CD14-positive monocyte (primary cell): ENCODE measurements at regions not wholly inside any gene's neighbourhood (a gene's known extent, or its start where the extent isn't known, plus 50 kb on each side); places are given as distances from the start of the nearest gene placed in this dataset.

Experiments
- DNase-seq, 3 donors: peaks; one replicate each; pipeline ENCODE4 v3.0.0-alpha.2; 2011 to 2022
- H2AFZ ChIP-seq: 2 replicates; pipeline ENCODE4 v1.6.0; 2012; ENCODE audit warnings: mild to moderate bottlenecking, low read depth, low read length, inconsistent platforms; ENCODE audit not compliant: insufficient read depth, poor library complexity, severe bottlenecking
- H3K27ac ChIP-seq, 2 donors: 1 replicate in 1 of 2; 2 replicates in 1 of 2; pipeline ENCODE4 v1.5.1; 2012 to 2013; ENCODE audit warnings: low read length in 2 of 2, control low read depth in 1 of 2, inconsistent platforms in 1 of 2, low read depth in 1 of 2, mild to moderate bottlenecking in 1 of 2
- H3K27me3 ChIP-seq, 2 donors: one replicate each; pipeline versions ENCODE4 v1.6.0 to v1.6.1; 2011 to 2013; ENCODE audit warnings: low read length in 2 of 2; ENCODE audit not compliant: control insufficient read depth in 2 of 2, insufficient read depth in 2 of 2
- H3K36me3 ChIP-seq, 2 donors: replicated peaks in 1 of 2; 1 replicate in 1 of 2; 2 replicates in 1 of 2; pipeline versions ENCODE4 v1.5.1 to v1.6.1; 2012 to 2013; ENCODE audit warnings: low read length in 2 of 2, control low read depth in 1 of 2, inconsistent platforms in 1 of 2, mild to moderate bottlenecking in 1 of 2; ENCODE audit not compliant: insufficient read depth in 2 of 2, control insufficient read depth in 1 of 2
- H3K4me1 ChIP-seq, 2 donors: 1 replicate in 1 of 2; 2 replicates in 1 of 2; pipeline versions ENCODE4 v1.5.1 to v1.6.1; 2012 to 2013; ENCODE audit warnings: low read length in 2 of 2, control low read depth in 1 of 2, inconsistent platforms in 1 of 2, mild to moderate bottlenecking in 1 of 2, moderate library complexity in 1 of 2; ENCODE audit not compliant: insufficient read depth in 2 of 2, control insufficient read depth in 1 of 2
- H3K4me2 ChIP-seq: replicated peaks from 2 replicates; pipeline ENCODE3; 2012; ENCODE audit warnings: low read length, moderate library complexity, mild to moderate bottlenecking; ENCODE audit not compliant: poor library complexity, severe bottlenecking; ENCODE audit errors: extremely low read depth
- H3K4me3 ChIP-seq, 3 experiments: fragments of 200-600 bp in 1 of 3; sonication (generic) in 1 of 3; replicated peaks in 1 of 3; 1 replicate in 2 of 3; 2 replicates in 1 of 3; pipeline ENCODE4 v1.5.1; 2011 to 2013; ENCODE audit warnings: low read length in 3 of 3, mild to moderate bottlenecking in 3 of 3, control low read depth in 2 of 3, low read depth in 2 of 3, inconsistent platforms in 1 of 3, moderate library complexity in 1 of 3
- H3K79me2 ChIP-seq: 2 replicates; pipeline ENCODE4 v1.6.0; 2012; ENCODE audit warnings: mild to moderate bottlenecking, control low read depth, inconsistent platforms, low read length, moderate library complexity; ENCODE audit not compliant: insufficient read depth
- H3K9ac ChIP-seq: 2 replicates; pipeline ENCODE4 v1.6.0; 2017; ENCODE audit warnings: low read length, mild to moderate bottlenecking; ENCODE audit not compliant: insufficient read depth, poor library complexity, severe bottlenecking
- H3K9me3 ChIP-seq, 2 donors: replicated peaks in 1 of 2; 1 replicate in 1 of 2; 2 replicates in 1 of 2; pipeline versions ENCODE4 v1.5.1 to v1.6.1; 2012 to 2013; ENCODE audit warnings: low read length in 2 of 2, control low read depth in 1 of 2; ENCODE audit not compliant: control insufficient read depth in 1 of 2, insufficient read depth in 1 of 2
- H4K20me1 ChIP-seq: 2 replicates; pipeline ENCODE4 v1.6.0; 2012; ENCODE audit warnings: mild to moderate bottlenecking, low read length, control low read depth, moderate library complexity; ENCODE audit not compliant: insufficient read depth
- H3K27ac Mint-ChIP-seq, 7 donors: one replicate each; pipeline ENCODE4 v1.8.0; 2020; ENCODE audit warnings: mild to moderate bottlenecking in 7 of 7, mixed read lengths in 7 of 7, moderate library complexity in 6 of 7, inconsistent platforms in 2 of 7
- H3K27me3 Mint-ChIP-seq, 3 donors: one replicate each; pipeline ENCODE4 v1.8.0; 2021 to 2022; ENCODE audit warnings: low read depth in 3 of 3, mild to moderate bottlenecking in 3 of 3, mixed read lengths in 3 of 3, moderate library complexity in 3 of 3, inconsistent platforms in 1 of 3
- H3K36me3 Mint-ChIP-seq, 2 donors: one replicate each; pipeline ENCODE4 v1.8.0; 2020; ENCODE audit warnings: mixed read lengths in 2 of 2, inconsistent platforms in 1 of 2, mild to moderate bottlenecking in 1 of 2
- H3K4me1 Mint-ChIP-seq: one replicate; pipeline ENCODE4 v1.8.0; 2020; ENCODE audit warnings: mild to moderate bottlenecking, mixed read lengths
- H3K4me3 Mint-ChIP-seq, 2 donors: one replicate each; pipeline ENCODE4 v1.8.0; 2020; ENCODE audit warnings: mild to moderate bottlenecking in 2 of 2, mixed read lengths in 2 of 2, moderate library complexity in 1 of 2
- H3K9me3 Mint-ChIP-seq, 7 donors: one replicate each; pipeline ENCODE4 v1.8.0; 2020 to 2022; ENCODE audit warnings: mixed read lengths in 7 of 7, mild to moderate bottlenecking in 6 of 7, moderate library complexity in 6 of 7, inconsistent platforms in 2 of 7
- WGBS: methylation state at CpG from one replicate; pipeline ENCODE4 v1.1.5; 2013; ENCODE audit warnings: missing lambda C conversion rate; ENCODE audit not compliant: insufficient coverage; 5-methylcytosine and 5-hydroxymethylcytosine counted together
- intact Hi-C, 2 donors: fragments of 100-400 bp; cut with micrococcal nuclease; formaldehyde crosslinking; loops; one replicate each; pipeline versions ENCODE4 v1.15.0 to v1.15.1; 2023
- TF ChIP-seq, protein P1 (sequence below): fragments of 200-600 bp; IDR thresholded peaks from one replicate; pipeline ENCODE4 v1.8.0; 2022; ENCODE audit warnings: antibody characterized with exemption, mild to moderate bottlenecking

DNA sequence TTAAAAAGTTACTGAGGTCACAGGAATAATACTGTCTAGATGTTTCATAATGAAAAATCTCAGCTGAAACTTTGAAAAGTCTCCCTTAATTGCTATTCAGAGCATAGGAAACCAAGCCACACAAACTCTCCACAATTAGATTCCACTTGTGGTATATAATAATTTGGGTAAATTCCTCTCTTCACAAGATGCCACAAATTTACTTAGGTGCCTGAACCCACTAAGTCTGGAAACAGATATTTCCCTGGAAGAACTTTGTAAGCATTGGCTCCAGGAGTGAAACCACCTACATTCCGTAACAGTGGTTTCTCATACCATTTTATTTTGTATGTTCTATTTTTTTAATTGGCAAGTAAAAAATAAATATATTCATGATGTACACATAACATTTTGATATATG lies 493.4 kb downstream of the SEMA3D start:
- Histone ChIP-seq H3K4me2 (no peak overlapping the region), H3K9ac (no peak overlapping the region), H3K79me2 (no peaks in the 10 kb centered on the region), H2AFZ (no peak overlapping the region), H3K27me3 (no peaks in the 10 kb centered on the region), H3K4me1 (no peaks in the 10 kb centered on the region), H4K20me1 (no peaks in the 10 kb centered on the region), H3K4me3 (no peak overlapping the region), H3K27ac (no peak overlapping the region), H3K9me3 (peaks cover 0 to 7% of the 10 kb centered on the region in 2 donors), H3K36me3 (no peaks in the 10 kb centered on the region)
- no peaks in the 10 kb centered on the region for H3K27me3 Mint-ChIP-seq
- TF ChIP-seq, protein P1, sequence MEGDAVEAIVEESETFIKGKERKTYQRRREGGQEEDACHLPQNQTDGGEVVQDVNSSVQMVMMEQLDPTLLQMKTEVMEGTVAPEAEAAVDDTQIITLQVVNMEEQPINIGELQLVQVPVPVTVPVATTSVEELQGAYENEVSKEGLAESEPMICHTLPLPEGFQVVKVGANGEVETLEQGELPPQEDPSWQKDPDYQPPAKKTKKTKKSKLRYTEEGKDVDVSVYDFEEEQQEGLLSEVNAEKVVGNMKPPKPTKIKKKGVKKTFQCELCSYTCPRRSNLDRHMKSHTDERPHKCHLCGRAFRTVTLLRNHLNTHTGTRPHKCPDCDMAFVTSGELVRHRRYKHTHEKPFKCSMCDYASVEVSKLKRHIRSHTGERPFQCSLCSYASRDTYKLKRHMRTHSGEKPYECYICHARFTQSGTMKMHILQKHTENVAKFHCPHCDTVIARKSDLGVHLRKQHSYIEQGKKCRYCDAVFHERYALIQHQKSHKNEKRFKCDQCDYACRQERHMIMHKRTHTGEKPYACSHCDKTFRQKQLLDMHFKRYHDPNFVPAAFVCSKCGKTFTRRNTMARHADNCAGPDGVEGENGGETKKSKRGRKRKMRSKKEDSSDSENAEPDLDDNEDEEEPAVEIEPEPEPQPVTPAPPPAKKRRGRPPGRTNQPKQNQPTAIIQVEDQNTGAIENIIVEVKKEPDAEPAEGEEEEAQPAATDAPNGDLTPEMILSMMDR, result no peak
- no peaks in the 10 kb centered on the region for H3K36me3 Mint-ChIP-seq
- WGBS, result no CpG with 5 or more reads among the region's 1 CpG
- peaks cover 0 to 9% (median 5%) of the 10 kb centered on the region in 7 donors for H3K9me3 Mint-ChIP-seq
- DNase-seq, result no peak
- no peak overlapping the region for H3K4me3 Mint-ChIP-seq
- no peaks in the 10 kb centered on the region for H3K4me1 Mint-ChIP-seq
- intact Hi-C loops, result no loop called here
- H3K27ac Mint-ChIP-seq, result no peak overlapping the region

GRCh38 chr7:84688671-84689070 lies 494.1 kb upstream of the SEMA3A start:
- Histone ChIP-seq H3K27ac (no peak overlapping the region), H2AFZ (no peak overlapping the region), H3K27me3 (no peaks in the 10 kb centered on the region), H3K4me3 (no peak overlapping the region), H3K36me3 (no peaks in the 10 kb centered on the region), H3K4me2 (no peak overlapping the region), H3K9me3 (peaks cover 0 to 3% of the 10 kb centered on the region in 2 donors), H3K79me2 (no peaks in the 10 kb centered on the region), H3K9ac (no peak overlapping the region), H3K4me1 (no peaks in the 10 kb centered on the region), H4K20me1 (no peaks in the 10 kb centered on the region)
- H3K4me1 Mint-ChIP-seq, result no peaks in the 10 kb centered on the region
- H3K4me3 Mint-ChIP-seq, result no peak overlapping the region
- H3K9me3 Mint-ChIP-seq, result peaks cover 0 to 9% (median 4%) of the 10 kb centered on the region in 7 donors
- intact Hi-C loops, result no loop called here
- no peak for DNase-seq
- no peaks in the 10 kb centered on the region for H3K27me3 Mint-ChIP-seq
- TF ChIP-seq, protein P1, result no peak
- no peak overlapping the region for H3K27ac Mint-ChIP-seq
- no peaks in the 10 kb centered on the region for H3K36me3 Mint-ChIP-seq
